ENCODE measurements at regions not wholly inside any gene's neighbourhood (a gene's known extent, or its start where the extent isn't known, plus 50 kb on each side); places are given as distances from the start of the nearest gene placed in this dataset.

GRCh38 chrX:13218758-13219157 lies 101.1 kb downstream of the ATXN3L start:
- no peaks in the 10 kb centered on the region for H3K36me3 Mint-ChIP-seq

DNA sequence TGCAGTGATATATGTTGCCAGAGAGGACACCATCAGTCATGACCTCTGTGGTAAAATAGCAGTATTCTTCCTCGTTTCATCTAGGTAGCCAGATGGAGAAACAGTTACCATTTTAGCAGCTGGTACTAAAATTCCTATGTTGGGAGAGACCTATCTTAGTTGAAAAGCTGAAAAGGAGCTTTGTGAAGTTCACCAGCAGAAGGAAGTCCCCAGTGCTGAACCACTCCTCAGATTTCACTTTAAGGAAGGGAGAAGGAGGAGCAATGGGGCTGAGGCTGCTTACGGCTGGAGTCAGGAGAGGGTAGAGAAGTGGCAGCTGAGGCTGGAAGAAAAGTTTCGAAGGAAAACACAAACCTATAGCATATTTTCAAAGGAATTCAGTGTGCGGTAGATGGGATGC lies 103.7 kb downstream of the ATXN3L start:
- no peak overlapping the region for H3K27ac Mint-ChIP-seq
- peaks cover 4% of the 10 kb centered on the region; the same call in 1 of the 2 replicates for H3K9me3 Mint-ChIP-seq
- H3K27me3 Mint-ChIP-seq (ENCODE audit: low read depth), result no peaks in the 10 kb centered on the region
- CTCF ChIA-PET, result interaction anchor here (0.8 kb wide), 1 partner anchor 269 kb away, joined by 3 read pairs; no protein-coding TSS in a partner anchor
- no peak for DNase-seq (ENCODE audit: low spot score)
- POLR2A ChIA-PET, result no interaction called here
- H3K36me3 Mint-ChIP-seq, result no peaks in the 10 kb centered on the region
- ATAC-seq, result no peak
- peaks cover 36% of the 10 kb centered on the region for H3K4me1 Mint-ChIP-seq
- no peak overlapping the region for H3K4me3 Mint-ChIP-seq
- TF ChIP-seq ZNF416 (CRISPR knock-in tag; IDR thresholded peaks at IDR 0.05), result no peak
- TF ChIP-seq, protein P1, sequence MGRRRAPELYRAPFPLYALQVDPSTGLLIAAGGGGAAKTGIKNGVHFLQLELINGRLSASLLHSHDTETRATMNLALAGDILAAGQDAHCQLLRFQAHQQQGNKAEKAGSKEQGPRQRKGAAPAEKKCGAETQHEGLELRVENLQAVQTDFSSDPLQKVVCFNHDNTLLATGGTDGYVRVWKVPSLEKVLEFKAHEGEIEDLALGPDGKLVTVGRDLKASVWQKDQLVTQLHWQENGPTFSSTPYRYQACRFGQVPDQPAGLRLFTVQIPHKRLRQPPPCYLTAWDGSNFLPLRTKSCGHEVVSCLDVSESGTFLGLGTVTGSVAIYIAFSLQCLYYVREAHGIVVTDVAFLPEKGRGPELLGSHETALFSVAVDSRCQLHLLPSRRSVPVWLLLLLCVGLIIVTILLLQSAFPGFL (CRISPR knock-in tag; IDR thresholded peaks at IDR 0.05; ENCODE audit: borderline replicate concordance), result no peak
- TF ChIP-seq RELA (CRISPR knock-in tag; IDR thresholded peaks at IDR 0.05; ENCODE audit: borderline replicate concordance), result no peak
- no peak for TF ChIP-seq TEAD4 (CRISPR knock-in tag; IDR thresholded peaks at IDR 0.05)
- TF ChIP-seq ZBTB21 (CRISPR knock-in tag; IDR thresholded peaks at IDR 0.05; ENCODE audit: borderline replicate concordance), result no peak
- TF ChIP-seq, protein P2, sequence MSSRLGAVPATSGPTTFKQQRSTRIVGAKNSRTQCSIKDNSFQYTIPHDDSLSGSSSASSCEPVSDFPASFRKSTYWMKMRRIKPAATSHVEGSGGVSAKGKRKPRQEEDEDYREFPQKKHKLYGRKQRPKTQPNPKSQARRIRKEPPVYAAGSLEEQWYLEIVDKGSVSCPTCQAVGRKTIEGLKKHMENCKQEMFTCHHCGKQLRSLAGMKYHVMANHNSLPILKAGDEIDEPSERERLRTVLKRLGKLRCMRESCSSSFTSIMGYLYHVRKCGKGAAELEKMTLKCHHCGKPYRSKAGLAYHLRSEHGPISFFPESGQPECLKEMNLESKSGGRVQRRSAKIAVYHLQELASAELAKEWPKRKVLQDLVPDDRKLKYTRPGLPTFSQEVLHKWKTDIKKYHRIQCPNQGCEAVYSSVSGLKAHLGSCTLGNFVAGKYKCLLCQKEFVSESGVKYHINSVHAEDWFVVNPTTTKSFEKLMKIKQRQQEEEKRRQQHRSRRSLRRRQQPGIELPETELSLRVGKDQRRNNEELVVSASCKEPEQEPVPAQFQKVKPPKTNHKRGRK (CRISPR knock-in tag; IDR thresholded peaks at IDR 0.05; ENCODE audit: borderline replicate concordance), result no peak
- TF ChIP-seq AFF4 (CRISPR knock-in tag; IDR thresholded peaks at IDR 0.05; ENCODE audit: borderline replicate concordance), result no peak
- no peak for TF ChIP-seq GRHL2 (CRISPR knock-in tag; IDR thresholded peaks at IDR 0.05; ENCODE audit: insufficient replicate concordance, severe bottlenecking)
- no peak for TF ChIP-seq TEAD1 (CRISPR knock-in tag; IDR thresholded peaks at IDR 0.05)
- no peak for TF ChIP-seq E2F5 (CRISPR knock-in tag; IDR thresholded peaks at IDR 0.05)
- no peak for TF ChIP-seq ZNF121 (CRISPR knock-in tag; IDR thresholded peaks at IDR 0.05)
- TF ChIP-seq MAX (CRISPR knock-in tag; IDR thresholded peaks at IDR 0.05), result no peak
- TF ChIP-seq GTF2I (CRISPR knock-in tag; conservative IDR thresholded peaks at IDR 0.05), result no peak
- TF ChIP-seq ATF6 (CRISPR knock-in tag; IDR thresholded peaks at IDR 0.05), result no peak

More at GRCh38 chrX:13218758-13219157, 101.1 kb downstream of the ATXN3L start:
- no peak for DNase-seq (ENCODE audit: low spot score)
- no peak overlapping the region for H3K4me3 Mint-ChIP-seq
- H3K27me3 Mint-ChIP-seq (ENCODE audit: low read depth), result no peaks in the 10 kb centered on the region
- no peak for TF ChIP-seq PRRX2 (CRISPR knock-in tag; IDR thresholded peaks at IDR 0.05)
- no peak for TF ChIP-seq ETV6 (CRISPR knock-in tag; IDR thresholded peaks at IDR 0.05)
- TF ChIP-seq PRDM15 (CRISPR knock-in tag; IDR thresholded peaks at IDR 0.05), result no peak
- TF ChIP-seq, protein P3, sequence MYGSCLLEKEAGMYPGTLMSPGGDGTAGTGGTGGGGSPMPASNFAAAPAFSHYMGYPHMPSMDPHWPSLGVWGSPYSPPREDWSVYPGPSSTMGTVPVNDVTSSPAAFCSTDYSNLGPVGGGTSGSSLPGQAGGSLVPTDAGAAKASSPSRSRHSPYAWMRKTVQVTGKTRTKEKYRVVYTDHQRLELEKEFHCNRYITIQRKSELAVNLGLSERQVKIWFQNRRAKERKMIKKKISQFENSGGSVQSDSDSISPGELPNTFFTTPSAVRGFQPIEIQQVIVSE (CRISPR knock-in tag; IDR thresholded peaks at IDR 0.05; ENCODE audit: borderline replicate concordance), result no peak
- POLR2A ChIA-PET, result no interaction called here
- CTCF ChIA-PET, result no interaction called here
- no peak for ATAC-seq
- peaks cover 54% of the 10 kb centered on the region for H3K4me1 Mint-ChIP-seq
- peaks cover 4% of the 10 kb centered on the region; the same call in 1 of the 2 replicates for H3K9me3 Mint-ChIP-seq
- no peak overlapping the region for H3K27ac Mint-ChIP-seq

All from WTC11 (cell line).